Gastroesophageal sphincter (tissue), 2 donors: ENCODE measurements at regions not wholly inside any gene's neighbourhood (a gene's known extent, or its start where the extent isn't known, plus 50 kb on each side); places are given as distances from the start of the nearest gene placed in this dataset.

Experiments used
- POLR2A ChIP-seq, 2 donors: fragments of 450-650 bp; IDR thresholded peaks; one replicate each; pipeline ENCODE4 v1.6.1; 2017; ENCODE audit warnings: antibody characterized with exemption in 2 of 2, mild to moderate bottlenecking in 2 of 2, moderate library complexity in 1 of 2
- POLR2AphosphoS5 ChIP-seq: sonication (generic); formaldehyde crosslinking; IDR thresholded peaks from one replicate; pipeline ENCODE4 v1.6.1; 2017; ENCODE audit warnings: antibody characterized with exemption

DNA sequence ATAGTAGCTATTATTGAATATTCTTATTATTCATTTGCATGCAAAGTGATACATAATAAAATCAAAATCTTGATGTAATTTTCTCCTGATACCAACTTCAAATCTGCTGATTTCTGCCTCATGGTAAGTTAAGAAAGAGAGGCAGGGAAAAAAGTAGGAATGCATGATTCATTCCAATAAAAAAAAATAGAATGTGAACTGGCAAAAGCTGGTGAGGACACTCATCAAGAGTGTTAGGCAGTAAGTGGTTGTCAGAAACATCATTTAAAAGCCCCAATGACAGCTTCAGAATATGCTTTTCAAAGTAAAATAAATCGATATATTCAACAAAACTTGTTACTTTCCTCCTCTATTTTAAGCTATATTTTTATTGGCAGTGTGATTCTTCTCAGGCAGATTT lies 979.1 kb downstream of the TECRL start:
- TF ChIP-seq POLR2AphosphoS5, result no peak
- TF ChIP-seq POLR2A (IDR thresholded peaks at IDR 0.05), result no peak
